ENCODE measurements at regions not wholly inside any gene's neighbourhood (a gene's known extent, or its start where the extent isn't known, plus 50 kb on each side); places are given as distances from the start of the nearest gene placed in this dataset.

DNA sequence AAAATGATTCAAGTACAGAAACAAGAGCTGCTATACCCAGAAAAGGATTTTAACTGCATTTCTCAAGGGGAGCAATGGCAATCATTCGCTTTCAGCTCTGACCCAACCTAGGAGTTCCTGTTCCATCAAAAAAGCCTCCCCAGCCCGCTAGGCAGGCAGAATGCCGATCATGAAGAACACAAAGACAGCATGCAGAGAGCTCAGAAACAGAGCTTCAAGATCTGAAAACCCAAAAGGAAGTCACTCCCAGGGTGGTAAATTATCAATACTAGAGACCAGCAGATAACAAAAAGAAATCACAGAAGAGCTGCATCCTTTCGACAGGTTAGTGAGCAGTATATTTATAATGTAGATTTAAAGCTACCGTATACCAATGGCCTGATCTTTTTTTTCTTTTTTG lies 84.8 kb upstream of the CRIM1 start:
- H3K4me1 Mint-ChIP-seq (ENCODE audit: low read depth), result peaks cover 7% of the 10 kb centered on the region
- H3K4me3 Mint-ChIP-seq, result no peak overlapping the region
- peaks cover 25% of the 10 kb centered on the region for H3K9me3 Mint-ChIP-seq (ENCODE audit: insufficient read depth)
- H3K36me3 Mint-ChIP-seq (ENCODE audit: low read depth), result peaks cover 18% of the 10 kb centered on the region
- H3K27ac Mint-ChIP-seq, result no peak overlapping the region
- POLR2A ChIA-PET, result no interaction called here
- no peaks in the 10 kb centered on the region for H3K27me3 Mint-ChIP-seq (ENCODE audit: low read depth)
- ATAC-seq (no peak), DNase-seq (no peak)
- CTCF ChIA-PET, result no interaction called here

DNA sequence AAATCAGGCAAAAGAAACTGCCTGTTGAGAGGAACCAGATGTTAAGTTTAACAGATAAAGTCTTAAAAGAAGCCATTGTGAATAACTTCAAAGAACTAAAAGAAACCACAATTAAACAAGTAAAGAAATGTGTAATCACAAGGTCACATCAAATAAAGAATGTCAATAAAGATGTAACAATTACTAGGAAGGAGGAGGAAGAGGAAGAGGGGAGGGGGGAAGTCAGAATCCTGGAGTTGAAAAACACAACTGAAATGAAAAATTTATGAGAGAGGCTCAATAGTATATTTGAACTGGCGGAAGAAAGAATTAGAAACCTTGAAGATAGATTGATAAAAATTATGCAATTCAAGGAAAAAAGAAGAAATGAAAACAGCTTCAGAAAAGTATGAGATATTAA lies 88.4 kb upstream of the CRIM1 start:
- ChIA-PET POLR2A (no interaction called here), CTCF (no interaction called here)
- peaks cover 18% of the 10 kb centered on the region for H3K36me3 Mint-ChIP-seq (ENCODE audit: low read depth)
- H3K4me3 Mint-ChIP-seq, result no peak overlapping the region
- H3K9me3 Mint-ChIP-seq (ENCODE audit: insufficient read depth), result peaks cover 27% of the 10 kb centered on the region
- DNase-seq (no peak), ATAC-seq (no peak)
- no peaks in the 10 kb centered on the region for H3K27me3 Mint-ChIP-seq (ENCODE audit: low read depth)
- H3K4me1 Mint-ChIP-seq (ENCODE audit: low read depth), result peaks cover 7% of the 10 kb centered on the region
- H3K27ac Mint-ChIP-seq, result no peak overlapping the region

DNA sequence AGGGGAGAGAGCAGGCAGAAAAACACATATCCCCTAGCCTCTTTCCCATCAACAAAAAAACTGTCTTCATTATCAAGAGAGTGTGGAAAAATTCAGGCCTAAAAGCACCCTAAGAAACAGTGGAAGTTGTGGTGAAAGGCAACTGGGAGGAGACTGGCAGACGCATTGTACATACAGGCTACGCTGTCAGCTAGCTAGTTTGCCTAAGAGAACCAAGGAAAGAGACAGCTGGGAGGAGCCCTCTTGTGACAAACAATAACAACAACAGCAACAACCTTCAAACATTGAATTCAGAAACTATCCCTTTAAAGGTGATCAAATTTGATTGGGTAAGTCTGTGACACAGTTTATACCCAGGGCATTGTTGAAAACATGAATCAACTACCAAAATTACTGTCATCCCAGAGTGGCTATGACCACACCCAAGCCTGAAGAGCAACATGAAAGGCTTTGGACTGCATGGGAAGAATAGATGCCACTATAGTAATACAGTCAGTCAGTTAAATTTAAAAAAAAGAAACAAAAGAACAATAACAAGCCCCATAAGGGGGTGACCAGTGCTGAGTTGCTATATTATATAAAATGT lies 88.9 kb upstream of the CRIM1 start:
- ChIA-PET POLR2A (no interaction called here), CTCF (no interaction called here)
- DNase-seq (no peak), ATAC-seq (no peak)
- no peak overlapping the region for H3K4me3 Mint-ChIP-seq
- H3K36me3 Mint-ChIP-seq (ENCODE audit: low read depth), result peaks cover 18% of the 10 kb centered on the region
- no peak overlapping the region for H3K27ac Mint-ChIP-seq
- peaks cover 26% of the 10 kb centered on the region for H3K9me3 Mint-ChIP-seq (ENCODE audit: insufficient read depth)
- H3K4me1 Mint-ChIP-seq (ENCODE audit: low read depth), result peaks cover 7% of the 10 kb centered on the region
- H3K27me3 Mint-ChIP-seq (ENCODE audit: low read depth), result no peaks in the 10 kb centered on the region

DNA sequence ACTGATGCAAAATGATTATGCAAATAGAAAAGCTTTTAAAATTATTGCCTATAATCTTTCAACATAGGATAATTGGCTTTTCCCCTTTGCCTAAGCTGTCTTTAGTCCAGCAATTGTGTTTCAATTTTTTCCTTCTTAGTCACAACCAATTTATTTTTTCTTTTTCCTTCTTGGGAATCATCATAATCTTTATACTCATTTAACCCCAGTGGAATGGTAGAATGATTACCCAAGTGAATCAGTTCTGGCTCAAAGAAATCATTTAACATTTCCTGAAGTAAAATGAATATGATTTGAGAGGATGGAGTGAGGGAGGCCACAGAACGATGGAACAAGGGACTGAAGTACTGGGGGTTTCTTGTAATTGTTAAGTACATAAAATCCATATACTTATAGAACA lies 93.0 kb upstream of the CRIM1 start:
- Mint-ChIP-seq H3K27ac (no peak overlapping the region), H3K27me3 (ENCODE audit: low read depth) (peaks cover 3% of the 10 kb centered on the region), H3K36me3 (ENCODE audit: low read depth) (peaks cover 18% of the 10 kb centered on the region), H3K9me3 (ENCODE audit: insufficient read depth) (peaks cover 15% of the 10 kb centered on the region), H3K4me3 (no peak overlapping the region), H3K4me1 (ENCODE audit: low read depth) (no peaks in the 10 kb centered on the region)
- no peak for ATAC-seq
- ChIA-PET CTCF (no interaction called here), POLR2A (no interaction called here)
- no peak for DNase-seq

DNA sequence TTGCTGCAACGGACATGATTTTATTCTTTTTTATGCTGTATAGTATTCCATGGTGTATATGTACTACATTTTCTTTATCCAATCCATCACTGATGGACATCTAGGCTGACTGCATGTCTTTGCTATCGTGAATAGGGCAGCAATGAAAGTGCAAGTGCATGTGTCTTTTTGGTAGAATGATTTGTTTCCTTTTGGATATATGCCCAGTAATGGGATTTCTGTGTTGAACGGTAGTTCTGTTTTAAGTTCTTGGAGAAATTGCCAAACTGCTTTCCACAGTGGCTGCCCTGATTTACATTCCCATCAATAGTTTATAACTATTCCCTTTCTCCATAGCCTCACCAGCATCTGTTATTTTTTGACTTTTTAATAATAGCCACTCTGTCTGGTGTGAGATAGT lies 99.7 kb upstream of the CRIM1 start:
- H3K9me3 Mint-ChIP-seq (ENCODE audit: insufficient read depth), result no peaks in the 10 kb centered on the region
- H3K36me3 Mint-ChIP-seq (ENCODE audit: low read depth), result peaks cover 1% of the 10 kb centered on the region

DNA sequence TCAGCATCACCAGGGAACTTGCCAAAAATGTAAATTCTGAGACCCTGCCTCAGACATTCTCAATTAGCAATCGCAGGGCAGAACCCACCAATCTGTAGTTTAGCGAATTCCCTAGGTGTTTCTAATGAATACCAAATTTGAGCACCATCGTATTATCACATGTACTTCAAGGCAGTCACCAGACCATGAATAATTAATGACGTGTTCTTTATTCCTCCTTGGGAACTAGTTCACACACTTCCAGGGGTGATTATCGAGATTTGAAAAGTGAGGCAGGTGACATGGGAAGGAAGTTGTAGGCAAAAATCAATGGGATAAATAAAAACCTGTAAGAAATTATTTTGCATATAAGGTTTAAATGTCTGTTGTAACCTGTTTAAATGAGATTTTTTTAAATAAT lies 102.5 kb upstream of the CRIM1 start:
- Mint-ChIP-seq H3K9me3 (ENCODE audit: insufficient read depth) (no peaks in the 10 kb centered on the region), H3K36me3 (ENCODE audit: low read depth) (peaks cover 13% of the 10 kb centered on the region), H3K4me3 (no peak overlapping the region), H3K4me1 (ENCODE audit: low read depth) (peaks cover 3% of the 10 kb centered on the region), H3K27me3 (ENCODE audit: low read depth) (peaks cover 20% of the 10 kb centered on the region), H3K27ac (no peak overlapping the region)
- DNase-seq (no peak), ATAC-seq (no peak)
- ChIA-PET POLR2A (no interaction called here), CTCF (no interaction called here)

More for the DNA sequence above, 99.7 kb upstream of the CRIM1 start:
- ChIA-PET CTCF (no interaction called here), POLR2A (no interaction called here)
- no peak for DNase-seq
- H3K4me3 Mint-ChIP-seq, result no peak overlapping the region
- no peak for ATAC-seq
- no peaks in the 10 kb centered on the region for H3K4me1 Mint-ChIP-seq (ENCODE audit: low read depth)
- H3K27ac Mint-ChIP-seq, result no peak overlapping the region
- peaks cover 23% of the 10 kb centered on the region for H3K27me3 Mint-ChIP-seq (ENCODE audit: low read depth)

DNA sequence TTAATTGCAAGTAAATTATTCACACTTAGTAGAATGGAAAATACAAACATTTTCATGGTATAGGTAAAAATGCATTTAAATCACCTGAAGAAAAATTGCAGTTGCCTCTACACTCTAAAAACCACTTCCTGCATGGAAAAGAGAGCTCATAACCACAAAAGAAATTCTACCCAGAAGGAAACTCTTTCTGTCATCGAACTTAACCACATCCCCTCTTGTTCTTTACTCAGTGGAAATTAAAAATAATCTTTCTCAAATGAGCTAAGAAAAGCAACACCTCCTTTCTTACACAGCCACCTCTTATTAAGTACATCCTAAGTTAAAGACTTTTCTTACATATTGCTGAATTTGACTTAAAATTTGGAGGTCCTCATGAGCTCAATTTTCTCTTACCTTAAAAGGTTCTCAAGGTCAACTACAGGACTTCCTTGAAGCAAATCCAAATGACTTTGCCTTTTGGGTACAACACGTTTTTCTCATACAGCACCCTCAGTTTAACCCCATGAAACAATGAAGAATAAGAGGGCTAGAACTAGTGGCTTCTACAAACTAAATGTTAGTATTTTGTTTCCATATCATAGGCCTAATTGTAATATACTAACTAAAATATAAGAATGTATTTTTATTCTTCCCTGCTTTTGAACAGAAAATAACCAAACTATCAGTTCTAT lies 109.1 kb upstream of the CRIM1 start:
- DNase-seq, result no peak
- CTCF ChIA-PET, result interaction anchor here (1.0 to 1.2 kb wide), 2 partner anchors 13 to 88 kb away, joined by 3 read pairs; no protein-coding TSS in a partner anchor
- POLR2A ChIA-PET, result interaction anchor here (0.5 to 1.0 kb wide), 2 partner anchors 48 to 104 kb away, joined by 3 read pairs; no protein-coding TSS in a partner anchor

DNA sequence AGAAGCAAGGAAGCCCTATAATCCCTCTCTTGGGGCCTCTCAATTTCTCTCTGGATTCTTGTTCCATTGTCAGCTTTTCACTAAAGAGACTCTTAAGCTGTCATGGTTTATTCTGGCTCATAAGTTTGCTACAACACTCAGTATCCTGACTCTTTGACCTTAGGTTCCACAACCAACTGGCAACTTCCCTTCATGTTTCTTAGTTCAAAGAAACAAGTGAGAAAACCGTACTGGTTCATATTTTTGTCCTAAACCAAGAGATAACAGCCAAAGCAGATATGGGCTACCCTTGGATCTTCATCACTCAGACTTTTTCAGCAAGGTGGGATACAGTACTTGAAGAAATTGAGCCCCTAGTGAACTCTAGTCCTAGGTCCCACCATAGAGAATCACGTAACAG lies 109.9 kb upstream of the CRIM1 start:
- peak overlapping the region; percentile 47 for H3K4me3 Mint-ChIP-seq
- CTCF ChIA-PET, result interaction anchor here (1.0 kb wide), 1 partner anchor 13 kb away, joined by 3 read pairs; no protein-coding TSS in a partner anchor

More for the DNA sequence above, 109.1 kb upstream of the CRIM1 start:
- Mint-ChIP-seq H3K27me3 (ENCODE audit: low read depth) (peaks cover 3% of the 10 kb centered on the region), H3K27ac (peak overlapping the region; percentile 98), H3K4me3 (peak overlapping the region; percentile 61), H3K4me1 (ENCODE audit: low read depth) (peaks cover 63% of the 10 kb centered on the region), H3K9me3 (ENCODE audit: insufficient read depth) (no peaks in the 10 kb centered on the region), H3K36me3 (ENCODE audit: low read depth) (peaks cover 56% of the 10 kb centered on the region)
- peak; percentile 81 for ATAC-seq

DNA sequence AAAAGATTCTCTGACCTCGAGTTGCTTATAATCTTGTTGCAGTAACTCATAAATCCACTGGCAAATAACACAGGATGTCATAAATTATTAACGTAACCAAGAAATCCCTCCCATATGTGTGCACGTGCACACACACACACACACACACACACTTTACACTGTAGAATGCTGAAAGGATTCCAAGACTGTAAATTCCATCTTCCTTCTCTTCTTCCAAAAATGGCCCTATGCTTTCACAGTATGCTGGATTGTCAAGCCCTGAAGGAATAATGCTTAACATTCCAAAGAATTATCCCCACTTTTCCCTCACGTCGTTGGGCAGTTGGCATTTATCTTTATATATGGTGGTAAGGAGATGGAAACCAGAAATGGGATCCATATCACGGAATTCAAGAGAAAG lies 117.5 kb upstream of the CRIM1 start:
- CTCF ChIA-PET, result no interaction called here
- ATAC-seq, result no peak
- H3K4me3 Mint-ChIP-seq, result no peak overlapping the region
- POLR2A ChIA-PET, result interaction anchor here (0.6 kb wide), 1 partner anchor 99 kb away, joined by 4 read pairs; no protein-coding TSS in a partner anchor
- no peak overlapping the region for H3K27ac Mint-ChIP-seq
- H3K4me1 Mint-ChIP-seq (ENCODE audit: low read depth), result peaks cover 62% of the 10 kb centered on the region
- no peaks in the 10 kb centered on the region for H3K27me3 Mint-ChIP-seq (ENCODE audit: low read depth)
- H3K36me3 Mint-ChIP-seq (ENCODE audit: low read depth), result peaks cover 34% of the 10 kb centered on the region
- H3K9me3 Mint-ChIP-seq (ENCODE audit: insufficient read depth), result peaks cover 13% of the 10 kb centered on the region
- no peak for DNase-seq

More for the DNA sequence above, 109.9 kb upstream of the CRIM1 start:
- peaks cover 56% of the 10 kb centered on the region for H3K36me3 Mint-ChIP-seq (ENCODE audit: low read depth)
- peak; percentile 26 for ATAC-seq
- no peak for DNase-seq
- POLR2A ChIA-PET, result no interaction called here
- no peaks in the 10 kb centered on the region for H3K27me3 Mint-ChIP-seq (ENCODE audit: low read depth)
- no peaks in the 10 kb centered on the region for H3K9me3 Mint-ChIP-seq (ENCODE audit: insufficient read depth)
- peaks cover 70% of the 10 kb centered on the region for H3K4me1 Mint-ChIP-seq (ENCODE audit: low read depth)
- H3K27ac Mint-ChIP-seq, result peak overlapping the region; percentile 92

DNA sequence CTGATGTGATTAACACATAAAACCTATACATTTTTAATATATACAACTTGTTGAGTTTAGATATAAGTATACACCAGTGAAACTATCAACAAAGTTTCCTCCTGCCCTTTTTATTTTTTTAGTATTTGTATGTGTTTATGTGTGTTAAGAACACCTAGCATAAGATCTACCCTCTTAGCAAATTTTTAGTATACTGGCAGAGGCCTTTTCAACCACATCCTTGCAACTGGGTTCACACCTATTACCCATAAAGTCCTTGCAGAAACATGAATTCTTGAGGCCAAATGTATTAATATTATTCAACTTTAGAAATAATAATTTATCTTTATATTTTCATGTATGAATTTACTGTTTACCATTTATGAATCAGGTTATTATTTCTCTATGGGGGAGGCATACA lies 119.7 kb upstream of the CRIM1 start:
- H3K36me3 Mint-ChIP-seq (ENCODE audit: low read depth), result peaks cover 29% of the 10 kb centered on the region
- DNase-seq (no peak), ATAC-seq (no peak)
- no peak overlapping the region for H3K4me3 Mint-ChIP-seq
- peaks cover 3% of the 10 kb centered on the region for H3K27me3 Mint-ChIP-seq (ENCODE audit: low read depth)
- peaks cover 13% of the 10 kb centered on the region for H3K9me3 Mint-ChIP-seq (ENCODE audit: insufficient read depth)
- H3K27ac Mint-ChIP-seq, result no peak overlapping the region
- CTCF ChIA-PET, result no interaction called here
- POLR2A ChIA-PET, result no interaction called here
- H3K4me1 Mint-ChIP-seq (ENCODE audit: low read depth), result peaks cover 40% of the 10 kb centered on the region

DNA sequence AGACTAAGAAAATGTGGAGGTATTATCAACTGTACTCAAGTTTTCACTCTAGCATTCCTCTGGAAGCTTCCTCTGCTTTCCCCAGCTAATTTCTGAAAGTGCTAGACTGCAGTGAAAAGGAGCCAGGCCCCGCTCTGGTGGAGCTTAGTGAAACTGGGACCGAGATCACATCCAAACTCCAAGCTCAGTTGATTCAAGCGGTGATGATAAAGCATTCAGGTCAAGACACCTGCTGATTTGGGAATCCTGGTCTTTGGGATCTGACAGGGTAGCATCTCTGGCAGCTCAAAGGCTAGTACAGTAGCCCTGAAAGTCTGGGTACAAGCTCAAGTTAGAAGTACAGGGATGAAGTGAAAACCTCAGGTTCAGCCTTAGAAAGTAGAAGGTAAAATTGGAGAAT lies 120.2 kb upstream of the CRIM1 start:
- peak overlapping the region; percentile 74 for H3K27ac Mint-ChIP-seq
- peaks cover 3% of the 10 kb centered on the region for H3K27me3 Mint-ChIP-seq (ENCODE audit: low read depth)
- no peak overlapping the region for H3K4me3 Mint-ChIP-seq
- H3K4me1 Mint-ChIP-seq (ENCODE audit: low read depth), result peaks cover 38% of the 10 kb centered on the region
- ATAC-seq (no peak), DNase-seq (no peak)
- ChIA-PET POLR2A (no interaction called here), CTCF (interaction anchor here (1.1 kb wide), 1 partner anchor 14 kb away, joined by 4 read pairs; no protein-coding TSS in a partner anchor)
- H3K9me3 Mint-ChIP-seq (ENCODE audit: insufficient read depth), result peaks cover 13% of the 10 kb centered on the region
- peaks cover 29% of the 10 kb centered on the region for H3K36me3 Mint-ChIP-seq (ENCODE audit: low read depth)

DNA sequence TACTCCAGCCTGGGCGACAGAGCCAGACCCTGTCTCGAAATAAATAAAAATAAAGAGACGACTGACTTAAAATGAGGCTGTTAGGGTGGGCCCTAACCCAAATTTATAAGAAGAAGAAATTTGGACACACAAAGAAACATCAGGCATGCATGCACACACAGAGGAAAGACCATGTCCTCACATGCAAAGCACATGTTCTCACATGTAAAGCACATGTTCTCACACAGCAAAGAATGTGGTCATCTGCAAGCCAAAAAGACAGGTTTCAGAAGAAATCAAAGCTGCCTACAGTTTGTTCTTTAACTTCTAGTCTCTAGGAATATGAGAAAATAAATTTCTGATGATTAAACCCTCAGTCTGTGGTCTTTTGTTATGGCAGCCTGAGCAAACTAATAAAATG lies 132.3 kb upstream of the CRIM1 start:
- Mint-ChIP-seq H3K36me3 (ENCODE audit: low read depth) (peaks cover under 1% of the 10 kb centered on the region), H3K4me1 (ENCODE audit: low read depth) (no peaks in the 10 kb centered on the region), H3K4me3 (no peak overlapping the region), H3K27ac (no peak overlapping the region), H3K27me3 (ENCODE audit: low read depth) (peaks cover 2% of the 10 kb centered on the region), H3K9me3 (ENCODE audit: insufficient read depth) (peaks cover 7% of the 10 kb centered on the region)
- ChIA-PET POLR2A (no interaction called here), CTCF (no interaction called here)
- DNase-seq (no peak), ATAC-seq (no peak)

Measured in activated CD8-positive, alpha-beta T cell treated with anti-CD3 and anti-CD28 coated beads, Interleukin-2, amount 10 ng/mL, durations not matched to agents 7 days and 5 days (primary cell).